Fibroblast of the aortic adventitia (primary cell): ENCODE measurements at regions not wholly inside any gene's neighbourhood (a gene's known extent, or its start where the extent isn't known, plus 50 kb on each side); places are given as distances from the start of the nearest gene placed in this dataset.

Experiments used
- DNase-seq: peaks from one replicate; pipeline ENCODE4 v3.0.0-alpha.2; 2010; ENCODE audit warnings: low read depth
- H3K4me3 ChIP-seq: 2 replicates; pipeline ENCODE4 v1.5.1; 2011; ENCODE audit warnings: low read depth, mild to moderate bottlenecking, control low read depth, low read length, moderate library complexity
- TF ChIP-seq, protein P1 (sequence below): IDR thresholded peaks from 2 replicates; pipeline ENCODE4 v1.5.1; 2011; ENCODE audit warnings: mild to moderate bottlenecking, low read length, control low read depth, inconsistent platforms; ENCODE audit not compliant: insufficient read depth

- no peak for DNase-seq
- no peak overlapping the region for H3K4me3 ChIP-seq
- TF ChIP-seq, protein P1, sequence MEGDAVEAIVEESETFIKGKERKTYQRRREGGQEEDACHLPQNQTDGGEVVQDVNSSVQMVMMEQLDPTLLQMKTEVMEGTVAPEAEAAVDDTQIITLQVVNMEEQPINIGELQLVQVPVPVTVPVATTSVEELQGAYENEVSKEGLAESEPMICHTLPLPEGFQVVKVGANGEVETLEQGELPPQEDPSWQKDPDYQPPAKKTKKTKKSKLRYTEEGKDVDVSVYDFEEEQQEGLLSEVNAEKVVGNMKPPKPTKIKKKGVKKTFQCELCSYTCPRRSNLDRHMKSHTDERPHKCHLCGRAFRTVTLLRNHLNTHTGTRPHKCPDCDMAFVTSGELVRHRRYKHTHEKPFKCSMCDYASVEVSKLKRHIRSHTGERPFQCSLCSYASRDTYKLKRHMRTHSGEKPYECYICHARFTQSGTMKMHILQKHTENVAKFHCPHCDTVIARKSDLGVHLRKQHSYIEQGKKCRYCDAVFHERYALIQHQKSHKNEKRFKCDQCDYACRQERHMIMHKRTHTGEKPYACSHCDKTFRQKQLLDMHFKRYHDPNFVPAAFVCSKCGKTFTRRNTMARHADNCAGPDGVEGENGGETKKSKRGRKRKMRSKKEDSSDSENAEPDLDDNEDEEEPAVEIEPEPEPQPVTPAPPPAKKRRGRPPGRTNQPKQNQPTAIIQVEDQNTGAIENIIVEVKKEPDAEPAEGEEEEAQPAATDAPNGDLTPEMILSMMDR, result no peak
Measured at GRCh38 chr11:15867871-15868270, 488.5 kb downstream of the SOX6 start.

DNA sequence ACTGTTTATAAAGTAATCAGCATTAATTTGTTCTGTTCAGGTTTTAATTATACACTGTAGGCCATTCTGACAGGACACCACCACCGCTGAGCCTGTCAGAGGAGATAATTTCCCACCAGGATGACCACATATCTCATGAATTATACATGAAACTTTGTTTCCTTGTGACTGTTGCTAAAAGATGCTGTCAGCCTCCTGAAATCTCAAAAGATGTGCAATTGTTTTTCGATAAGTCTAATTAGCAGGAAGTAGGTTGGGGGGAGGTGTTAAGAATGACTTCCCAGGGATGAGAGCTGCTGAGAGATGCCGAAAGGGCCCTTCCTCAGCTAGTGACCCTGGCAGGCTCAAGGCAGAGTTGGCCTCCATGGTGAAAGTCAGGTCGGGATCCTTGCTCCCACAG, 485.4 kb downstream of the SOX6 start:
- DNase-seq, result no peak
- no peak overlapping the region for H3K4me3 ChIP-seq
- TF ChIP-seq, protein P1, result no peak

GRCh38 chr11:15871904-15872626, 484.3 kb downstream of the SOX6 start:
- H3K4me3 ChIP-seq, result no peak overlapping the region
- no peak for DNase-seq
- TF ChIP-seq, protein P1, result no peak

DNA sequence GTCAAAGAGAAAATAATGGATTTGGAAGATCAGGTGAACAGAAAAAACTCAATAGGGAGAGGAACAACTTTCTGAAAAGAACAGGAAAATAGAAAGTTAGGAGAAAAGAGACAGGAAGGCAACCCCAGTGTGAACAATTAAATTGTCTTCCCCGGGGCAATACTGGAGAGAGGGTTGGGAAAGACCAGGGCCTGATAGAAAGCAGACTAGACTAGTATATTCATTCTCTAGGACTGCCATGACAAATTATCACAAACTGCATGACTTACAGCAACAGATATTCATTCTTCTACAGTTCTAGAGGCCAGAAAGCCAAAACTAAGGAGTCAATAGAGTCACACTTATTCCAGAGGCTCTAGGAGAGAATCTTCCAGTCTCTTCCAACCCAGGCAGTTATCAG, 482.8 kb downstream of the SOX6 start:
- no peak for DNase-seq
- TF ChIP-seq, protein P1, result no peak
- no peak overlapping the region for H3K4me3 ChIP-seq

- TF ChIP-seq, protein P1, result no peak
- no peak for DNase-seq
- H3K4me3 ChIP-seq, result no peak overlapping the region
Measured at GRCh38 chr11:15874704-15875103, 481.6 kb downstream of the SOX6 start.

GRCh38 chr11:15875393-15875792, 481.0 kb downstream of the SOX6 start:
- no peak for DNase-seq
- TF ChIP-seq, protein P1, result no peak
- no peak overlapping the region for H3K4me3 ChIP-seq

GRCh38 chr11:15875943-15876342, 480.4 kb downstream of the SOX6 start:
- DNase-seq, result no peak
- TF ChIP-seq, protein P1, result no peak

More at GRCh38 chr11:15875943-15876342, 480.4 kb downstream of the SOX6 start:
- no peak overlapping the region for H3K4me3 ChIP-seq
